ENCODE measurements at regions not wholly inside any gene's neighbourhood (a gene's known extent, or its start where the extent isn't known, plus 50 kb on each side); places are given as distances from the start of the nearest gene placed in this dataset.

- no peak for TF ChIP-seq CTCF (IDR thresholded peaks at IDR 0.05; ENCODE audit: low read depth, low read length)
- TF ChIP-seq EZH2phosphoT487 (IDR thresholded peaks at IDR 0.05; ENCODE audit: low read depth) = no peak
Observed at GRCh38 chr4:162506253-162506652, 342.5 kb upstream of the FSTL5 start.
